ENCODE measurements at regions not wholly inside any gene's neighbourhood (a gene's known extent, or its start where the extent isn't known, plus 50 kb on each side); places are given as distances from the start of the nearest gene placed in this dataset.

DNA sequence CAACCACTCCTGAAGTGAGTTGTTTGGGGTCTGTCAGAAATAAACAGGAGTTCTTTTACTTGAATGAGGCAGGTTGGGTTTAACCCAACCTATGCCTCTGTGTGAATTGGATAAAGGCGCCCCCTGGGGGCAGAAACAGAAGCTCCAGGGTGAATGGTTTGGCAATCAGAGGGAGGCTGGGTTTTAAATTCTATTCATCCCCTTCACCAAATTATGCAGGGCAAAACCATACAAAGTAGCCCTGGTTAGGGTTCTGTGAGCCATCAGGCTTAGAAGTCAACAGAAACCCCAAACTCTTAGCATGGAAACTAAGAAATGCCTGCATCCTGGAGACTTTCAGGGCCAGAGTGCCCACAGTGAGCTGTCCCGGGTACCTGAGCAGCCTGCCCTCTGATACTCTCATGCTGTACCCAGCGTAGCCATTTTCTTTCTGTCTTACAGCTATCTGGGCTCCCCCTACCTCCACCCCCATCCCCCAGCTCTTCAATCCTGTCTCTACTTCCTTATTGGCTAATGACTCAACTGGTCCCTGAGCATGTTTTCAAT lies 241.5 kb downstream of the ICOS start:
- TF ChIP-seq ZNF530 (CRISPR knock-in tag; IDR thresholded peaks at IDR 0.05; ENCODE audit: low read depth) (no peak), HNRNPL (IDR thresholded peaks at IDR 0.05; ENCODE audit: low read depth, low read length) (no peak), ZNF652 (CRISPR knock-in tag; IDR thresholded peaks at IDR 0.05; ENCODE audit: borderline replicate concordance, low read depth) (0 out of 2 replicates have a peak, but pooled peaks have one; percentile 17), STAG1 (CRISPR knock-in tag; IDR thresholded peaks at IDR 0.05) (peak; percentile 13; the same call in 1 of the 2 replicates), HNF4A (CRISPR knock-in tag; IDR thresholded peaks at IDR 0.05) (no peak), MYNN (CRISPR knock-in tag; IDR thresholded peaks at IDR 0.05; ENCODE audit: low read depth) (no peak), MLLT10 (CRISPR knock-in tag; IDR thresholded peaks at IDR 0.05) (no peak), NR2F6 (IDR thresholded peaks at IDR 0.05) (no peak), NR2F6 (CRISPR knock-in tag; IDR thresholded peaks at IDR 0.05) (no peak), SMC3 (IDR thresholded peaks at IDR 0.05; ENCODE audit: low read length) (peak; percentile 76), NRL (CRISPR knock-in tag; IDR thresholded peaks at IDR 0.05; ENCODE audit: borderline replicate concordance) (no peak)
- TF ChIP-seq, protein P1, sequence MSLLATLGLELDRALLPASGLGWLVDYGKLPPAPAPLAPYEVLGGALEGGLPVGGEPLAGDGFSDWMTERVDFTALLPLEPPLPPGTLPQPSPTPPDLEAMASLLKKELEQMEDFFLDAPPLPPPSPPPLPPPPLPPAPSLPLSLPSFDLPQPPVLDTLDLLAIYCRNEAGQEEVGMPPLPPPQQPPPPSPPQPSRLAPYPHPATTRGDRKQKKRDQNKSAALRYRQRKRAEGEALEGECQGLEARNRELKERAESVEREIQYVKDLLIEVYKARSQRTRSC (CRISPR knock-in tag; IDR thresholded peaks at IDR 0.05; ENCODE audit: low read depth), result no peak
- TF ChIP-seq, protein P2, sequence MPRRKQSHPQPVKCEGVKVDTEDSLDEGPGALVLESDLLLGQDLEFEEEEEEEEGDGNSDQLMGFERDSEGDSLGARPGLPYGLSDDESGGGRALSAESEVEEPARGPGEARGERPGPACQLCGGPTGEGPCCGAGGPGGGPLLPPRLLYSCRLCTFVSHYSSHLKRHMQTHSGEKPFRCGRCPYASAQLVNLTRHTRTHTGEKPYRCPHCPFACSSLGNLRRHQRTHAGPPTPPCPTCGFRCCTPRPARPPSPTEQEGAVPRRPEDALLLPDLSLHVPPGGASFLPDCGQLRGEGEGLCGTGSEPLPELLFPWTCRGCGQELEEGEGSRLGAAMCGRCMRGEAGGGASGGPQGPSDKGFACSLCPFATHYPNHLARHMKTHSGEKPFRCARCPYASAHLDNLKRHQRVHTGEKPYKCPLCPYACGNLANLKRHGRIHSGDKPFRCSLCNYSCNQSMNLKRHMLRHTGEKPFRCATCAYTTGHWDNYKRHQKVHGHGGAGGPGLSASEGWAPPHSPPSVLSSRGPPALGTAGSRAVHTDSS (CRISPR knock-in tag; conservative IDR thresholded peaks at IDR 0.05), result no peak
- TF ChIP-seq, protein P3, sequence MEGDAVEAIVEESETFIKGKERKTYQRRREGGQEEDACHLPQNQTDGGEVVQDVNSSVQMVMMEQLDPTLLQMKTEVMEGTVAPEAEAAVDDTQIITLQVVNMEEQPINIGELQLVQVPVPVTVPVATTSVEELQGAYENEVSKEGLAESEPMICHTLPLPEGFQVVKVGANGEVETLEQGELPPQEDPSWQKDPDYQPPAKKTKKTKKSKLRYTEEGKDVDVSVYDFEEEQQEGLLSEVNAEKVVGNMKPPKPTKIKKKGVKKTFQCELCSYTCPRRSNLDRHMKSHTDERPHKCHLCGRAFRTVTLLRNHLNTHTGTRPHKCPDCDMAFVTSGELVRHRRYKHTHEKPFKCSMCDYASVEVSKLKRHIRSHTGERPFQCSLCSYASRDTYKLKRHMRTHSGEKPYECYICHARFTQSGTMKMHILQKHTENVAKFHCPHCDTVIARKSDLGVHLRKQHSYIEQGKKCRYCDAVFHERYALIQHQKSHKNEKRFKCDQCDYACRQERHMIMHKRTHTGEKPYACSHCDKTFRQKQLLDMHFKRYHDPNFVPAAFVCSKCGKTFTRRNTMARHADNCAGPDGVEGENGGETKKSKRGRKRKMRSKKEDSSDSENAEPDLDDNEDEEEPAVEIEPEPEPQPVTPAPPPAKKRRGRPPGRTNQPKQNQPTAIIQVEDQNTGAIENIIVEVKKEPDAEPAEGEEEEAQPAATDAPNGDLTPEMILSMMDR (CRISPR knock-in tag; IDR thresholded peaks at IDR 0.05), result peak; percentile 42; the same call in 1 of the 2 replicates
- no peak overlapping the region for H2AFZ ChIP-seq (ENCODE audit: low read length)
- H3K9ac ChIP-seq (ENCODE audit: insufficient read depth, low read depth, low read length), result no peak overlapping the region
- H4K20me1 ChIP-seq (ENCODE audit: insufficient read depth, low read length), result no peaks in the 10 kb centered on the region
- intact Hi-C loops (cut with micrococcal nuclease; ENCODE audit: unreplicated experiment) (loop anchor here (1.0 kb wide), 4 partner anchors 33 to 154 kb away; no protein-coding TSS in a partner anchor), in situ Hi-C loops (cut with HindIII; ENCODE audit: extremely low pct_ligation_motif_present, low pct_unique_long_range_greater_than_20kb) (no loop called here)
- peaks cover 10% of the 10 kb centered on the region; the same call in 1 of the 2 replicates for H3K4me1 ChIP-seq (ENCODE audit: insufficient read depth, low read length)
- no peaks in the 10 kb centered on the region for H3K36me3 ChIP-seq (replicated peaks in 1 of 2; ENCODE audit: control insufficient read depth in 1 of 2, insufficient read depth in 2 of 2, low read length in 2 of 2)
- no peaks in the 10 kb centered on the region; a peak in 1 of 5 replicates for H3K27me3 ChIP-seq (ENCODE audit: control insufficient read depth in 1 of 2, insufficient read depth in 2 of 2, low read length in 2 of 2)
- BruUV-seq (replicated peaks), result no TSS peak
- FAIRE-seq (no peak), ATAC-seq (peak; percentile 91), DNase-seq (ENCODE audit: low spot score) (peak; percentile 35)
- CTCF ChIA-PET (ENCODE audit: low intra/inter-chr PET ratio, low total read pairs), result interaction anchor here (1.7 kb wide), 1 partner anchor 33 kb away, joined by 20 read pairs; no protein-coding TSS in a partner anchor
- H3K79me2 ChIP-seq (ENCODE audit: insufficient read depth, low read length), result no peaks in the 10 kb centered on the region
- POLR2A ChIA-PET, result no interaction called here
- H3K4me3 ChIP-seq (replicated peaks in 1 of 3; ENCODE audit: insufficient read depth in 1 of 3, low read depth in 2 of 3, low read length in 3 of 3), result no peak overlapping the region
- H3K27ac ChIP-seq (ENCODE audit: extremely low read length, insufficient read depth, low read length), result no peak overlapping the region
- H3K9me3 ChIP-seq (ENCODE audit: low read length), result no peaks in the 10 kb centered on the region
- WGBS (ENCODE audit: low lambda C conversion rate), result 5% methylated on average over 3 of the region's 3 CpGs
- H3K4me2 ChIP-seq (ENCODE audit: low read depth, low read length), result no peak overlapping the region
